ENCODE measurements at regions not wholly inside any gene's neighbourhood (a gene's known extent, or its start where the extent isn't known, plus 50 kb on each side); places are given as distances from the start of the nearest gene placed in this dataset.

- no peaks in the 10 kb centered on the region for H3K27me3 ChIP-seq (ENCODE audit: insufficient read depth, low read length)
- peaks cover 8% of the 10 kb centered on the region for H3K4me1 ChIP-seq (ENCODE audit: insufficient read depth, low read length)
- H2AFZ ChIP-seq (ENCODE audit: low read depth, low read length) = no peak overlapping the region
- H3K9me3 ChIP-seq (ENCODE audit: low read length) = no peaks in the 10 kb centered on the region
- no peak overlapping the region for H3K4me3 ChIP-seq (ENCODE audit: low read length)
- no peaks in the 10 kb centered on the region for H3K36me3 ChIP-seq (ENCODE audit: insufficient read depth, low read length)
Observed at GRCh38 chr1:55821234-55821633, 606.1 kb upstream of the USP24 start.

- H2AFZ ChIP-seq (ENCODE audit: low read depth, low read length) = no peak overlapping the region
Observed at GRCh38 chr1:55820501-55820900, 605.3 kb upstream of the USP24 start.

GRCh38 chr1:55819011-55819410 lies 603.8 kb upstream of the USP24 start:
- Histone ChIP-seq H2AFZ (ENCODE audit: low read depth, low read length) (no peak overlapping the region), H3K9me3 (ENCODE audit: low read length) (no peaks in the 10 kb centered on the region), H3K27me3 (ENCODE audit: insufficient read depth, low read length) (no peaks in the 10 kb centered on the region), H3K4me3 (ENCODE audit: low read length) (no peak overlapping the region), H3K4me1 (ENCODE audit: insufficient read depth, low read length) (peaks cover 8% of the 10 kb centered on the region), H3K36me3 (ENCODE audit: insufficient read depth, low read length) (no peaks in the 10 kb centered on the region)

More at GRCh38 chr1:55820501-55820900, 605.3 kb upstream of the USP24 start:
- peaks cover 8% of the 10 kb centered on the region for H3K4me1 ChIP-seq (ENCODE audit: insufficient read depth, low read length)
- no peaks in the 10 kb centered on the region for H3K27me3 ChIP-seq (ENCODE audit: insufficient read depth, low read length)
- H3K36me3 ChIP-seq (ENCODE audit: insufficient read depth, low read length) = no peaks in the 10 kb centered on the region
- no peaks in the 10 kb centered on the region for H3K9me3 ChIP-seq (ENCODE audit: low read length)
- H3K4me3 ChIP-seq (ENCODE audit: low read length) = no peak overlapping the region

GRCh38 chr1:55816456-55817426 lies 601.6 kb upstream of the USP24 start:
- H2AFZ ChIP-seq (ENCODE audit: low read depth, low read length) = no peak overlapping the region
- H3K4me1 ChIP-seq (ENCODE audit: insufficient read depth, low read length) = no peaks in the 10 kb centered on the region
- no peak overlapping the region for H3K4me3 ChIP-seq (ENCODE audit: low read length)
- no peaks in the 10 kb centered on the region for H3K36me3 ChIP-seq (ENCODE audit: insufficient read depth, low read length)
- no peaks in the 10 kb centered on the region for H3K27me3 ChIP-seq (ENCODE audit: insufficient read depth, low read length)
- no peaks in the 10 kb centered on the region for H3K9me3 ChIP-seq (ENCODE audit: low read length)

GRCh38 chr1:55815745-55816455 lies 600.7 kb upstream of the USP24 start:
- H3K4me1 ChIP-seq (ENCODE audit: insufficient read depth, low read length) = no peaks in the 10 kb centered on the region
- H3K9me3 ChIP-seq (ENCODE audit: low read length) = no peaks in the 10 kb centered on the region
- H3K36me3 ChIP-seq (ENCODE audit: insufficient read depth, low read length) = no peaks in the 10 kb centered on the region
- H2AFZ ChIP-seq (ENCODE audit: low read depth, low read length) = no peak overlapping the region
- H3K27me3 ChIP-seq (ENCODE audit: insufficient read depth, low read length) = no peaks in the 10 kb centered on the region
- no peak overlapping the region for H3K4me3 ChIP-seq (ENCODE audit: low read length)

GRCh38 chr1:55814967-55815366 lies 599.8 kb upstream of the USP24 start:
- Histone ChIP-seq H3K27me3 (ENCODE audit: insufficient read depth, low read length) (no peaks in the 10 kb centered on the region), H3K36me3 (ENCODE audit: insufficient read depth, low read length) (no peaks in the 10 kb centered on the region), H3K9me3 (ENCODE audit: low read length) (no peaks in the 10 kb centered on the region), H2AFZ (ENCODE audit: low read depth, low read length) (no peak overlapping the region), H3K4me1 (ENCODE audit: insufficient read depth, low read length) (no peaks in the 10 kb centered on the region), H3K4me3 (ENCODE audit: low read length) (no peak overlapping the region)

- Histone ChIP-seq H3K4me1 (ENCODE audit: insufficient read depth, low read length) (no peaks in the 10 kb centered on the region), H3K27me3 (ENCODE audit: insufficient read depth, low read length) (no peaks in the 10 kb centered on the region), H3K4me3 (ENCODE audit: low read length) (no peak overlapping the region), H2AFZ (ENCODE audit: low read depth, low read length) (no peak overlapping the region), H3K9me3 (ENCODE audit: low read length) (no peaks in the 10 kb centered on the region), H3K36me3 (ENCODE audit: insufficient read depth, low read length) (no peaks in the 10 kb centered on the region)
Observed at GRCh38 chr1:55813618-55814017, 598.5 kb upstream of the USP24 start.

- Histone ChIP-seq H3K27me3 (ENCODE audit: insufficient read depth, low read length) (no peaks in the 10 kb centered on the region), H3K4me3 (ENCODE audit: low read length) (no peak overlapping the region), H3K4me1 (ENCODE audit: insufficient read depth, low read length) (no peaks in the 10 kb centered on the region), H3K9me3 (ENCODE audit: low read length) (no peaks in the 10 kb centered on the region), H2AFZ (ENCODE audit: low read depth, low read length) (no peak overlapping the region), H3K36me3 (ENCODE audit: insufficient read depth, low read length) (no peaks in the 10 kb centered on the region)
Observed at GRCh38 chr1:55812281-55812680, 597.1 kb upstream of the USP24 start.

- Histone ChIP-seq H3K4me1 (ENCODE audit: insufficient read depth, low read length) (no peaks in the 10 kb centered on the region), H3K9me3 (ENCODE audit: low read length) (no peaks in the 10 kb centered on the region), H3K4me3 (ENCODE audit: low read length) (no peak overlapping the region), H3K27me3 (ENCODE audit: insufficient read depth, low read length) (no peaks in the 10 kb centered on the region), H3K36me3 (ENCODE audit: insufficient read depth, low read length) (no peaks in the 10 kb centered on the region), H2AFZ (ENCODE audit: low read depth, low read length) (no peak overlapping the region)
Observed at GRCh38 chr1:55808263-55808662, 593.1 kb upstream of the USP24 start.

- Histone ChIP-seq H2AFZ (ENCODE audit: low read depth, low read length) (no peak overlapping the region), H3K27me3 (ENCODE audit: insufficient read depth, low read length) (no peaks in the 10 kb centered on the region), H3K4me3 (ENCODE audit: low read length) (no peak overlapping the region), H3K4me1 (ENCODE audit: insufficient read depth, low read length) (no peaks in the 10 kb centered on the region), H3K36me3 (ENCODE audit: insufficient read depth, low read length) (no peaks in the 10 kb centered on the region), H3K9me3 (ENCODE audit: low read length) (no peaks in the 10 kb centered on the region)
Observed at GRCh38 chr1:55803429-55803828, 588.3 kb upstream of the USP24 start.

- Histone ChIP-seq H3K4me3 (ENCODE audit: low read length) (no peak overlapping the region), H3K36me3 (ENCODE audit: insufficient read depth, low read length) (no peaks in the 10 kb centered on the region), H3K4me1 (ENCODE audit: insufficient read depth, low read length) (no peaks in the 10 kb centered on the region), H3K27me3 (ENCODE audit: insufficient read depth, low read length) (no peaks in the 10 kb centered on the region), H3K9me3 (ENCODE audit: low read length) (no peaks in the 10 kb centered on the region), H2AFZ (ENCODE audit: low read depth, low read length) (no peak overlapping the region)
Observed at GRCh38 chr1:55801481-55801880, 586.3 kb upstream of the USP24 start.

- Histone ChIP-seq H3K4me3 (ENCODE audit: low read length) (no peak overlapping the region), H3K9me3 (ENCODE audit: low read length) (no peaks in the 10 kb centered on the region), H3K27me3 (ENCODE audit: insufficient read depth, low read length) (no peaks in the 10 kb centered on the region), H2AFZ (ENCODE audit: low read depth, low read length) (no peak overlapping the region), H3K36me3 (ENCODE audit: insufficient read depth, low read length) (no peaks in the 10 kb centered on the region), H3K4me1 (ENCODE audit: insufficient read depth, low read length) (no peaks in the 10 kb centered on the region)
Observed at GRCh38 chr1:55800503-55800902, 585.3 kb upstream of the USP24 start.

GRCh38 chr1:55793856-55794255 lies 578.7 kb upstream of the USP24 start:
- no peaks in the 10 kb centered on the region for H3K4me1 ChIP-seq (ENCODE audit: insufficient read depth, low read length)
- H3K27me3 ChIP-seq (ENCODE audit: insufficient read depth, low read length) = no peaks in the 10 kb centered on the region
- no peak overlapping the region for H3K4me3 ChIP-seq (ENCODE audit: low read length)
- H2AFZ ChIP-seq (ENCODE audit: low read depth, low read length) = no peak overlapping the region
- no peaks in the 10 kb centered on the region for H3K36me3 ChIP-seq (ENCODE audit: insufficient read depth, low read length)
- H3K9me3 ChIP-seq (ENCODE audit: low read length) = no peaks in the 10 kb centered on the region

Measured in neuron (in vitro differentiated cells).